Right atrium auricular region (tissue), 2 donors: ENCODE measurements at regions not wholly inside any gene's neighbourhood (a gene's known extent, or its start where the extent isn't known, plus 50 kb on each side); places are given as distances from the start of the nearest gene placed in this dataset.

ENCODE experiments used
- DNase-seq: peaks from one replicate; pipeline ENCODE4 v3.0.0-alpha.2; 2019; ENCODE audit warnings: low spot score
- H3K27ac ChIP-seq, 2 donors: fragments of 200-600 bp; sonication (generic); 1 replicate in 1 of 2; 2 replicates in 1 of 2; pipeline ENCODE4 v1.5.1; 2016 to 2019
- H3K27me3 ChIP-seq, 2 donors: fragments of 200-600 bp; sonication (generic); one replicate each; pipeline versions ENCODE4 v1.5.1 to v1.6.0; 2017 to 2019
- H3K36me3 ChIP-seq: fragments of 200-600 bp; sonication (generic); one replicate; pipeline ENCODE4 v1.5.1; 2016
- H3K4me1 ChIP-seq, 2 donors: fragments of 200-600 bp; sonication (generic); one replicate each; pipeline versions ENCODE4 v1.5.1 to v1.6.0; 2017 to 2019
- H3K4me3 ChIP-seq, 2 donors: fragments of 200-600 bp; sonication (generic); 1 replicate in 1 of 2; 2 replicates in 1 of 2; pipeline ENCODE4 v1.5.1; 2017 to 2019; ENCODE audit warnings: mild to moderate bottlenecking in 1 of 2, moderate library complexity in 1 of 2
- H3K9me3 ChIP-seq, 2 donors: fragments of 200-600 bp; sonication (generic); one replicate each; pipeline ENCODE4 v1.5.1; 2019
- CTCF ChIP-seq, 2 donors: fragments of 200-600 bp; sonication (generic); IDR thresholded peaks; one replicate each; pipeline ENCODE4 v1.5.1; 2019; ENCODE audit warnings: antibody characterized with exemption in 2 of 2

GRCh38 chr2:147619808-147620207 lies 225.0 kb upstream of the ACVR2A start:
- Histone ChIP-seq H3K4me3 (no peak overlapping the region), H3K27ac (no peak overlapping the region), H3K9me3 (no peaks in the 10 kb centered on the region), H3K4me1 (no peaks in the 10 kb centered on the region), H3K36me3 (no peaks in the 10 kb centered on the region), H3K27me3 (no peaks in the 10 kb centered on the region)
- TF ChIP-seq CTCF (IDR thresholded peaks at IDR 0.05), result no peak
- DNase-seq, result no peak

- no peak overlapping the region for H3K27ac ChIP-seq
- TF ChIP-seq CTCF (IDR thresholded peaks at IDR 0.05), result no peak
- no peaks in the 10 kb centered on the region for H3K9me3 ChIP-seq
- no peaks in the 10 kb centered on the region for H3K27me3 ChIP-seq
- H3K36me3 ChIP-seq, result no peaks in the 10 kb centered on the region
- no peaks in the 10 kb centered on the region for H3K4me1 ChIP-seq
- no peak for DNase-seq
- no peak overlapping the region for H3K4me3 ChIP-seq
Observed at GRCh38 chr2:147615726-147616125, 229.1 kb upstream of the ACVR2A start.

GRCh38 chr2:147614979-147615470 lies 229.8 kb upstream of the ACVR2A start:
- Histone ChIP-seq H3K9me3 (no peaks in the 10 kb centered on the region), H3K4me3 (no peak overlapping the region), H3K27me3 (no peaks in the 10 kb centered on the region), H3K27ac (no peak overlapping the region), H3K4me1 (no peaks in the 10 kb centered on the region), H3K36me3 (no peaks in the 10 kb centered on the region)
- DNase-seq, result no peak
- TF ChIP-seq CTCF (IDR thresholded peaks at IDR 0.05), result no peak

- Histone ChIP-seq H3K9me3 (no peaks in the 10 kb centered on the region), H3K27me3 (no peaks in the 10 kb centered on the region), H3K4me3 (no peak overlapping the region), H3K4me1 (no peaks in the 10 kb centered on the region), H3K36me3 (no peaks in the 10 kb centered on the region), H3K27ac (no peak overlapping the region)
- TF ChIP-seq CTCF (IDR thresholded peaks at IDR 0.05), result no peak
- DNase-seq, result no peak
Observed at GRCh38 chr2:147614471-147614870, 230.4 kb upstream of the ACVR2A start.

- Histone ChIP-seq H3K9me3 (no peaks in the 10 kb centered on the region), H3K36me3 (no peaks in the 10 kb centered on the region), H3K27me3 (no peaks in the 10 kb centered on the region), H3K27ac (no peak overlapping the region), H3K4me3 (no peak overlapping the region), H3K4me1 (no peaks in the 10 kb centered on the region)
- TF ChIP-seq CTCF (IDR thresholded peaks at IDR 0.05), result no peak
- DNase-seq, result no peak
Observed at GRCh38 chr2:147610496-147611040, 234.3 kb upstream of the ACVR2A start.

- TF ChIP-seq CTCF (IDR thresholded peaks at IDR 0.05), result no peak
- Histone ChIP-seq H3K27me3 (no peaks in the 10 kb centered on the region), H3K36me3 (no peaks in the 10 kb centered on the region), H3K4me1 (no peaks in the 10 kb centered on the region), H3K9me3 (no peaks in the 10 kb centered on the region), H3K27ac (no peak overlapping the region), H3K4me3 (no peak overlapping the region)
- DNase-seq, result no peak
Observed at GRCh38 chr2:147609301-147609700, 235.5 kb upstream of the ACVR2A start.
